ENCODE measurements at regions not wholly inside any gene's neighbourhood (a gene's known extent, or its start where the extent isn't known, plus 50 kb on each side); places are given as distances from the start of the nearest gene placed in this dataset.

GRCh38 chrX:23235051-23235450 is 99.6 kb upstream of the PTCHD1 start:
- no peak overlapping the region for H3K27ac ChIP-seq (ENCODE audit: low read length)

DNA sequence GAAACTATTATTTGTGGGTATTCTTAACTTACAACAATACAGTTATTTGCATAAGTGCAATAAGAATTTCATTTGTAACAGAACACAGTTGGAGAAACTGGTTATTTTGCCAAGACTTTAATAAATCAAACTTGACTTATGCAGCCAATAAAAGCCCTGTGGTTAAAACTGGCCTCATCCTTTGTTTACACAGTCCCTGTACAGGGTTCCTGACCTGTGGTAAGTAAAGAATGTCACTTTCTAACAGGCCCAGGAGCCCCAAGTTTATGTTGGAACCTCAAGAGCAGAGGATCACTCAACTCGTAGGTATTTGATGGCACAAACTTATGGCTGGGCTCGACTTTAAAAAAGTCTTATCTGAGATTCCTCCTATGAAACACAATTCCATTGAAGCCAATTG is 88.6 kb upstream of the PTCHD1 start:
- Histone ChIP-seq H3K36me3 (ENCODE audit: insufficient read depth, low read length) (no peaks in the 10 kb centered on the region), H3K27ac (ENCODE audit: low read length) (no peak overlapping the region), H3K4me3 (ENCODE audit: low read depth in 1 of 2, low read length in 2 of 2) (no peak overlapping the region), H3K4me1 (ENCODE audit: insufficient read depth, low read length) (no peaks in the 10 kb centered on the region), H3K4me2 (ENCODE audit: insufficient read depth, low read length) (no peak overlapping the region), H2AFZ (ENCODE audit: low read depth, low read length) (no peak overlapping the region), H3K79me2 (ENCODE audit: insufficient read depth, low read length) (no peaks in the 10 kb centered on the region), H3K27me3 (ENCODE audit: insufficient read depth, low read length, poor library complexity) (no peaks in the 10 kb centered on the region), H3K9ac (ENCODE audit: low read depth, low read length) (no peak overlapping the region), H3K9me3 (ENCODE audit: insufficient read depth, low read length, severe bottlenecking) (no peaks in the 10 kb centered on the region), H4K20me1 (ENCODE audit: insufficient read depth, low read length) (no peaks in the 10 kb centered on the region)
- TF ChIP-seq EZH2 (IDR thresholded peaks at IDR 0.05; ENCODE audit: borderline replicate concordance, low read depth, low read length, severe bottlenecking) (no peak), CTCF (IDR thresholded peaks at IDR 0.05; ENCODE audit: borderline replicate concordance, extremely low read depth, low read length, poor library complexity, severe bottlenecking) (no peak)
- ATAC-seq (ENCODE audit: insufficient read depth, low read depth) (no peak), DNase-seq (no peak)

More at GRCh38 chrX:23235051-23235450, 99.6 kb upstream of the PTCHD1 start:
- no peaks in the 10 kb centered on the region for H3K4me1 ChIP-seq (ENCODE audit: insufficient read depth, low read length)
- H2AFZ ChIP-seq (ENCODE audit: low read depth, low read length): no peak overlapping the region
- no peak for DNase-seq
- no peaks in the 10 kb centered on the region for H3K9me3 ChIP-seq (ENCODE audit: insufficient read depth, low read length, severe bottlenecking)
- no peak overlapping the region for H3K4me3 ChIP-seq (ENCODE audit: low read depth in 1 of 2, low read length in 2 of 2)
- H3K4me2 ChIP-seq (ENCODE audit: insufficient read depth, low read length): no peak overlapping the region
- no peaks in the 10 kb centered on the region for H3K36me3 ChIP-seq (ENCODE audit: insufficient read depth, low read length)
- no peaks in the 10 kb centered on the region for H3K79me2 ChIP-seq (ENCODE audit: insufficient read depth, low read length)
- H3K27me3 ChIP-seq (ENCODE audit: insufficient read depth, low read length, poor library complexity): no peaks in the 10 kb centered on the region
- no peak for ATAC-seq (ENCODE audit: insufficient read depth, low read depth)
- H4K20me1 ChIP-seq (ENCODE audit: insufficient read depth, low read length): no peaks in the 10 kb centered on the region
- H3K9ac ChIP-seq (ENCODE audit: low read depth, low read length): no peak overlapping the region
- no peak for TF ChIP-seq CTCF (IDR thresholded peaks at IDR 0.05; ENCODE audit: borderline replicate concordance, extremely low read depth, low read length, poor library complexity, severe bottlenecking)
- TF ChIP-seq EZH2 (IDR thresholded peaks at IDR 0.05; ENCODE audit: borderline replicate concordance, low read depth, low read length, severe bottlenecking): no peak

- H3K9me3 ChIP-seq (ENCODE audit: insufficient read depth, low read length, severe bottlenecking): no peaks in the 10 kb centered on the region
- no peaks in the 10 kb centered on the region for H3K79me2 ChIP-seq (ENCODE audit: insufficient read depth, low read length)
- DNase-seq: no peak
- H3K36me3 ChIP-seq (ENCODE audit: insufficient read depth, low read length): no peaks in the 10 kb centered on the region
- no peak overlapping the region for H3K4me2 ChIP-seq (ENCODE audit: insufficient read depth, low read length)
- no peak for ATAC-seq (ENCODE audit: insufficient read depth, low read depth)
- no peak overlapping the region for H3K4me3 ChIP-seq (ENCODE audit: low read depth in 1 of 2, low read length in 2 of 2)
- H3K4me1 ChIP-seq (ENCODE audit: insufficient read depth, low read length): no peaks in the 10 kb centered on the region
- TF ChIP-seq EZH2 (IDR thresholded peaks at IDR 0.05; ENCODE audit: borderline replicate concordance, low read depth, low read length, severe bottlenecking) (no peak), CTCF (IDR thresholded peaks at IDR 0.05; ENCODE audit: borderline replicate concordance, extremely low read depth, low read length, poor library complexity, severe bottlenecking) (no peak)
- H3K9ac ChIP-seq (ENCODE audit: low read depth, low read length): no peak overlapping the region
- no peak overlapping the region for H3K27ac ChIP-seq (ENCODE audit: low read length)
- no peaks in the 10 kb centered on the region for H3K27me3 ChIP-seq (ENCODE audit: insufficient read depth, low read length, poor library complexity)
- H4K20me1 ChIP-seq (ENCODE audit: insufficient read depth, low read length): no peaks in the 10 kb centered on the region
- no peak overlapping the region for H2AFZ ChIP-seq (ENCODE audit: low read depth, low read length)
Observed at GRCh38 chrX:23248187-23248586, 86.5 kb upstream of the PTCHD1 start.

GRCh38 chrX:23251043-23251442 is 83.6 kb upstream of the PTCHD1 start:
- no peak for ATAC-seq (ENCODE audit: insufficient read depth, low read depth)
- Histone ChIP-seq H3K4me2 (ENCODE audit: insufficient read depth, low read length) (no peak overlapping the region), H3K4me1 (ENCODE audit: insufficient read depth, low read length) (no peaks in the 10 kb centered on the region)

More at GRCh38 chrX:23251043-23251442, 83.6 kb upstream of the PTCHD1 start:
- Histone ChIP-seq H3K36me3 (ENCODE audit: insufficient read depth, low read length) (no peaks in the 10 kb centered on the region), H3K4me3 (ENCODE audit: low read depth in 1 of 2, low read length in 2 of 2) (no peak overlapping the region), H3K9me3 (ENCODE audit: insufficient read depth, low read length, severe bottlenecking) (no peaks in the 10 kb centered on the region), H4K20me1 (ENCODE audit: insufficient read depth, low read length) (no peaks in the 10 kb centered on the region), H3K27ac (ENCODE audit: low read length) (no peak overlapping the region), H3K27me3 (ENCODE audit: insufficient read depth, low read length, poor library complexity) (no peaks in the 10 kb centered on the region), H3K9ac (ENCODE audit: low read depth, low read length) (no peak overlapping the region), H2AFZ (ENCODE audit: low read depth, low read length) (no peak overlapping the region), H3K79me2 (ENCODE audit: insufficient read depth, low read length) (no peaks in the 10 kb centered on the region)
- TF ChIP-seq CTCF (IDR thresholded peaks at IDR 0.05; ENCODE audit: borderline replicate concordance, extremely low read depth, low read length, poor library complexity, severe bottlenecking) (no peak), EZH2 (IDR thresholded peaks at IDR 0.05; ENCODE audit: borderline replicate concordance, low read depth, low read length, severe bottlenecking) (no peak)
- no peak for DNase-seq

Measured in DND-41 (cell line).